ENCODE measurements at regions not wholly inside any gene's neighbourhood (a gene's known extent, or its start where the extent isn't known, plus 50 kb on each side); places are given as distances from the start of the nearest gene placed in this dataset.

DNA sequence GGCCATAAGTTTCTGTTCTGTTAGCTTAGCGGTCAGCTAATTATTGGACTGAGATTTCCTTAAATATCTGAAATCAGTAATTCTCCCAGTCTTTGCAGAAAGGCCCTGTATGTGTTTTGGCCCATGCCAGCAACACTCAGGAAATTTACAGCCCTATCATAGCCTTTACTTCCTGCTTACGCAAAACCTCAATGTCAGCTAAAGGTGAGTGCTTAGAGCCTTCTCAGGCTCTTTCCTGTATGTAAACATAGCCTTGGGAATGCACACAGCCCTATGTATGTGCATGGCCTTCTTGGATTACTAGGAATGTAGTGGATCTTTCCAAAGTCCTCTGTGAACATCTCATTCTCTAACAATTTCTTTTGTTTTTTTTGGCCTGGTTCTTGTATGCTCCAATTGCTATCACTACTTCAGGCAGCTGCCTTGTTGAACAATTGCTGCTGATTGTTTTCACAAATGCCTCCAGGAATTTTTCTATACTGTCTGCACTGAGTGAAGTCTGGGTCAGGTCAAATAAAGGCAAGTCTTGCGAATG, 200.0 kb downstream of the PPP1R2C start:
- TF ChIP-seq, protein P1, sequence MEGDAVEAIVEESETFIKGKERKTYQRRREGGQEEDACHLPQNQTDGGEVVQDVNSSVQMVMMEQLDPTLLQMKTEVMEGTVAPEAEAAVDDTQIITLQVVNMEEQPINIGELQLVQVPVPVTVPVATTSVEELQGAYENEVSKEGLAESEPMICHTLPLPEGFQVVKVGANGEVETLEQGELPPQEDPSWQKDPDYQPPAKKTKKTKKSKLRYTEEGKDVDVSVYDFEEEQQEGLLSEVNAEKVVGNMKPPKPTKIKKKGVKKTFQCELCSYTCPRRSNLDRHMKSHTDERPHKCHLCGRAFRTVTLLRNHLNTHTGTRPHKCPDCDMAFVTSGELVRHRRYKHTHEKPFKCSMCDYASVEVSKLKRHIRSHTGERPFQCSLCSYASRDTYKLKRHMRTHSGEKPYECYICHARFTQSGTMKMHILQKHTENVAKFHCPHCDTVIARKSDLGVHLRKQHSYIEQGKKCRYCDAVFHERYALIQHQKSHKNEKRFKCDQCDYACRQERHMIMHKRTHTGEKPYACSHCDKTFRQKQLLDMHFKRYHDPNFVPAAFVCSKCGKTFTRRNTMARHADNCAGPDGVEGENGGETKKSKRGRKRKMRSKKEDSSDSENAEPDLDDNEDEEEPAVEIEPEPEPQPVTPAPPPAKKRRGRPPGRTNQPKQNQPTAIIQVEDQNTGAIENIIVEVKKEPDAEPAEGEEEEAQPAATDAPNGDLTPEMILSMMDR (conservative IDR thresholded peaks at IDR 0.05 in 1 of 2, IDR thresholded peaks at IDR 0.05 in 1 of 2; ENCODE audit: extremely low read depth in 1 of 2, insufficient read depth in 1 of 2, low read depth in 1 of 2, low read length in 2 of 2): no peak
- no peak for TF ChIP-seq EZH2 (IDR thresholded peaks at IDR 0.05; ENCODE audit: borderline replicate concordance, low read length)

Data from mammary epithelial cell (primary cell).